IMR-90 (cell line): ENCODE measurements at regions not wholly inside any gene's neighbourhood (a gene's known extent, or its start where the extent isn't known, plus 50 kb on each side); places are given as distances from the start of the nearest gene placed in this dataset.

Experiments used
- CEBPB ChIP-seq: IDR thresholded peaks from 2 replicates; pipeline ENCODE4 v1.6.1; 2012; ENCODE audit warnings: low read depth, low read length, improper control_type of control experiment
- FOS ChIP-seq: fragments of 150-350 bp; IDR thresholded peaks from 2 replicates; pipeline ENCODE4 v1.6.1; 2016; ENCODE audit warnings: low read depth, low read length
- MAFK ChIP-seq: IDR thresholded peaks from 2 replicates; pipeline ENCODE4 v1.6.1; 2012; ENCODE audit warnings: low read depth, low read length, improper control_type of control experiment
- MXI1 ChIP-seq: IDR thresholded peaks from 2 replicates; pipeline ENCODE4 v1.6.1; 2012; ENCODE audit warnings: low read depth, mild to moderate bottlenecking, low read length, moderate library complexity, borderline replicate concordance
- NFE2L2 ChIP-seq: fragments of 150-350 bp; IDR thresholded peaks from 2 replicates; pipeline ENCODE4 v1.6.1; 2016; ENCODE audit warnings: low read depth, mild to moderate bottlenecking, low read length
- POLR2A ChIP-seq: IDR thresholded peaks from 2 replicates; pipeline ENCODE4 v1.6.1; 2012; ENCODE audit warnings: mild to moderate bottlenecking, low read depth, low read length
- RAD21 ChIP-seq: IDR thresholded peaks from 2 replicates; pipeline ENCODE4 v1.6.1; 2012; ENCODE audit warnings: low read length, improper control_type of control experiment
- RFX5 ChIP-seq: IDR thresholded peaks from 2 replicates; pipeline ENCODE4 v1.8.0; 2012; ENCODE audit warnings: low read depth, mild to moderate bottlenecking, low read length, moderate library complexity
- SMC3 ChIP-seq: fragments of 150-350 bp; IDR thresholded peaks from 2 replicates; pipeline ENCODE4 v1.6.1; 2016; ENCODE audit warnings: low read depth, mild to moderate bottlenecking, antibody characterized with exemption, low read length, moderate library complexity
- TF ChIP-seq, protein P1 (sequence below): conservative IDR thresholded peaks from 2 replicates; pipeline ENCODE4 v1.5.1; 2012; ENCODE audit warnings: mild to moderate bottlenecking, low read depth, low read length, improper control_type of control experiment
- TF ChIP-seq, protein P2 (sequence below): fragments of 150-350 bp; IDR thresholded peaks from 2 replicates; pipeline ENCODE4 v1.6.1; 2017; ENCODE audit warnings: mild to moderate bottlenecking, antibody characterized with exemption, low read length, low read depth

DNA sequence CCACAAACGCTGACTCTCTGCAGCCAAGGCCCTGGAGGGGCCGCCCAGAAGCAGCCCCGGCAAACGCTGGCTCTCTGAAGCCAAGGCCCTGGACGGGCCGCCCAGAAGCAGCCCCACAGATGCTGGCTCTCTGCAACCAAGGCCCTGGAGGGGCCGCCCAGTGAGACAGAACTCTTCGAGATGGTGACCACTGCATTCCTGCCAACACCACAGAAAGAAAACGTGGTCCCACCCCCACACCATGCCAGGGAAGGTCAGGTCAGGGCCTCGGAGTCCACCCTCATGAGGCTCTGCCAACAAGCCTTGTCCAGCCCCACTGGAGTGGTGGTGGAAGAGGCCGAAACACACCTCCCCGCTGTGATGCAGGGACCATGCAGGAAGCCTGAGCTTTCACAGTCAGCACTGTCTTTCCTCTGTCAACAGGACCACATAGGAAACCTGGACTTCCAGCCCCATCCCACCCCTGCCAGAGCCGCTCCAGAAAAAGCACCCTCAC, 97.5 kb downstream of the DLL1 start:
- TF ChIP-seq, protein P1, sequence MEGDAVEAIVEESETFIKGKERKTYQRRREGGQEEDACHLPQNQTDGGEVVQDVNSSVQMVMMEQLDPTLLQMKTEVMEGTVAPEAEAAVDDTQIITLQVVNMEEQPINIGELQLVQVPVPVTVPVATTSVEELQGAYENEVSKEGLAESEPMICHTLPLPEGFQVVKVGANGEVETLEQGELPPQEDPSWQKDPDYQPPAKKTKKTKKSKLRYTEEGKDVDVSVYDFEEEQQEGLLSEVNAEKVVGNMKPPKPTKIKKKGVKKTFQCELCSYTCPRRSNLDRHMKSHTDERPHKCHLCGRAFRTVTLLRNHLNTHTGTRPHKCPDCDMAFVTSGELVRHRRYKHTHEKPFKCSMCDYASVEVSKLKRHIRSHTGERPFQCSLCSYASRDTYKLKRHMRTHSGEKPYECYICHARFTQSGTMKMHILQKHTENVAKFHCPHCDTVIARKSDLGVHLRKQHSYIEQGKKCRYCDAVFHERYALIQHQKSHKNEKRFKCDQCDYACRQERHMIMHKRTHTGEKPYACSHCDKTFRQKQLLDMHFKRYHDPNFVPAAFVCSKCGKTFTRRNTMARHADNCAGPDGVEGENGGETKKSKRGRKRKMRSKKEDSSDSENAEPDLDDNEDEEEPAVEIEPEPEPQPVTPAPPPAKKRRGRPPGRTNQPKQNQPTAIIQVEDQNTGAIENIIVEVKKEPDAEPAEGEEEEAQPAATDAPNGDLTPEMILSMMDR: no peak
- TF ChIP-seq RFX5: no peak
- no peak for TF ChIP-seq POLR2A
- TF ChIP-seq MAFK: no peak
- no peak for TF ChIP-seq CEBPB
- no peak for TF ChIP-seq SMC3
- TF ChIP-seq NFE2L2: no peak
- TF ChIP-seq RAD21: no peak
- TF ChIP-seq, protein P2, sequence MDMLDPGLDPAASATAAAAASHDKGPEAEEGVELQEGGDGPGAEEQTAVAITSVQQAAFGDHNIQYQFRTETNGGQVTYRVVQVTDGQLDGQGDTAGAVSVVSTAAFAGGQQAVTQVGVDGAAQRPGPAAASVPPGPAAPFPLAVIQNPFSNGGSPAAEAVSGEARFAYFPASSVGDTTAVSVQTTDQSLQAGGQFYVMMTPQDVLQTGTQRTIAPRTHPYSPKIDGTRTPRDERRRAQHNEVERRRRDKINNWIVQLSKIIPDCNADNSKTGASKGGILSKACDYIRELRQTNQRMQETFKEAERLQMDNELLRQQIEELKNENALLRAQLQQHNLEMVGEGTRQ: no peak
- no peak for TF ChIP-seq MXI1
- no peak for TF ChIP-seq FOS
